Islet precursor cell (in vitro differentiated cells): ENCODE measurements at regions not wholly inside any gene's neighbourhood (a gene's known extent, or its start where the extent isn't known, plus 50 kb on each side); places are given as distances from the start of the nearest gene placed in this dataset.
"Not testable (repeated sequence)": the region's sequence is repeated elsewhere in the genome, so short reads cannot be mapped to it uniquely, and the experiment has no call there.

Experiments
- DNase-seq: peaks from one replicate; pipeline ENCODE4 v3.0.0-alpha.2; 2018

DNA sequence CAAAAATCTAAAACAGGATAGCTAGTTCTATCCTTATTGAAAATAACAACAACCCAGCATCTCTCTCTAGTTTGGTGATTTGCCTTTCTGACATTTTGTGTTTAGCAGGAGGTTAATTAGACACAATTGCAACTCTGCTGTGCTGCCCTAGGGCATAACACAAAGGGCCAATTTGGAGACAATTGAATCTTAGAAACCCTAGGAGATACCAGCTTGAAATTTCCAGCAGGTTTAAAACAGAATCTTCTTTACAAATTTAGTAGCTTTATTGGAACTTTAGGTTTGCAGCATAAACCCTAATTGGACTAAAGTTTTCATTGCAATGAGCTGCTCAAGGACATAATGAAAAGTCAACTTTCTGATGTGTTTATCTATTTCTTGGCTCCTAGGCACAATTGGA is 166.7 kb upstream of the FER start:
- DNase-seq, result no peak

DNA sequence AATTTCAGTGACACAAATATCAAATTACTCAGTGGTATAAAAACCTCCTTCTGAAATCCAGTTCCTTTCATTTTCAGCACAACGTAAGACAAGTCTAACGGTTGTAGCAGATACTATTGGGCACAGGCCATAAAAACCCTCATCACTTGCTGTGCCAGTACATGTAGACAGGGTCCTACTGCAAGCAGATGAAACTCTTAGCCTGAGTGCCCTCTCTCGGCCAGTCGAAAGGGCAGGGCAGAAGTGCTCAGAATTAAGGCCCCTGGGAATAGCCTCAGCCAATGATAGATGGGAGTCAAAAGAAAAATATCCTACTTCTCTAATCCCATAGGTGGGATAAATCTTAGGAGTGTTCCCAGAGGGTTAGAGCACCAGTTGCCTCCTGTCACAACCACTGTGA is 168.5 kb upstream of the FER start:
- no peak for DNase-seq

GRCh38 chr5:108578791-108579190 is 168.9 kb upstream of the FER start:
- DNase-seq, result no peak

GRCh38 chr5:108567429-108567828 is 180.3 kb upstream of the FER start:
- DNase-seq, result no peak

GRCh38 chr5:108564441-108564840 is 182.5 kb upstream of the FBXL17 start:
- no peak for DNase-seq

GRCh38 chr5:108562205-108562454 is 180.2 kb upstream of the FBXL17 start:
- DNase-seq, result no peak

GRCh38 chr5:108561416-108562204 is 179.7 kb upstream of the FBXL17 start:
- no peak for DNase-seq

GRCh38 chr5:108560581-108560980 is 178.7 kb upstream of the FBXL17 start:
- no peak for DNase-seq

GRCh38 chr5:108560166-108560565 is 178.3 kb upstream of the FBXL17 start:
- no peak for DNase-seq

GRCh38 chr5:108558840-108559239 is 176.9 kb upstream of the FBXL17 start:
- DNase-seq, result not testable (repeated sequence)

DNA sequence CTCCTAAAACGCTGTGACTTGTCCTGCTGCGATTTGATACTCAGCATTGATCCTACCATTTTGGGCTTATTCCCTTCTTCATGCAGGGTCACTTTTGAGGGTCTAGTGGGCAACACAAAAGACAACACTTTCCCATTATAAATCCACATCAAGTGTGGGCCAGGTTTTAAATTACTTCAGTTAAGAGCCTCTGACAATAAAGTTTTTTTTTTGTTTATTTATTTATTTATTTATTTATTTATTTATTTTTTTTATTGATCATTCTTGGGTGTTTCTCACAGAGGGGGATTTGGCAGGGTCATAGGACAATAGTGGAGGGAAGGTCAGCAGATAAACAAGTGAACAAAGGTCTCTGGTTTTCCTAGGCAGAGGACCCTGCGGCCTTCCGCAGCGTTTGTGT is 176.2 kb upstream of the FBXL17 start:
- DNase-seq, result not testable (repeated sequence)

DNA sequence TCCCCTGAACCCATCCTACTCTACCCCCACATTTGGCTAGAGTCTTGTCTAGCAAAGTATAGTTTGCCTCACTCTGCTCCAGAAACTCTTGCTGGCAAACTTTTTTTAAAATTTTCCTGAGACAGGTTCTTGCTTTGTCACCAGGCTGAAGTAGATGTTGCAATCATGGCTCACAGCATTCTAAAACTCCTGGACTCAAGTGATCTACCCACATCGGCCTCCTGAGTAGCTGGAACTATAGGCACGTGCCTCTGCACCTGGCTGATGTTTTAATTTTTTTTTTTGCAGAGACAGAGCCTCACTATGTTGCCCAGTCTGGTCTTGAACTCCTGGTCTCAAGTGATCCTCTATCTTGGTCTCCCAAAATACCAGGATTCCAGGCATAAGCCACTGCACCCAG is 175.8 kb upstream of the FBXL17 start:
- DNase-seq, result no peak

GRCh38 chr5:108556441-108557145 is 174.7 kb upstream of the FBXL17 start:
- no peak for DNase-seq

DNA sequence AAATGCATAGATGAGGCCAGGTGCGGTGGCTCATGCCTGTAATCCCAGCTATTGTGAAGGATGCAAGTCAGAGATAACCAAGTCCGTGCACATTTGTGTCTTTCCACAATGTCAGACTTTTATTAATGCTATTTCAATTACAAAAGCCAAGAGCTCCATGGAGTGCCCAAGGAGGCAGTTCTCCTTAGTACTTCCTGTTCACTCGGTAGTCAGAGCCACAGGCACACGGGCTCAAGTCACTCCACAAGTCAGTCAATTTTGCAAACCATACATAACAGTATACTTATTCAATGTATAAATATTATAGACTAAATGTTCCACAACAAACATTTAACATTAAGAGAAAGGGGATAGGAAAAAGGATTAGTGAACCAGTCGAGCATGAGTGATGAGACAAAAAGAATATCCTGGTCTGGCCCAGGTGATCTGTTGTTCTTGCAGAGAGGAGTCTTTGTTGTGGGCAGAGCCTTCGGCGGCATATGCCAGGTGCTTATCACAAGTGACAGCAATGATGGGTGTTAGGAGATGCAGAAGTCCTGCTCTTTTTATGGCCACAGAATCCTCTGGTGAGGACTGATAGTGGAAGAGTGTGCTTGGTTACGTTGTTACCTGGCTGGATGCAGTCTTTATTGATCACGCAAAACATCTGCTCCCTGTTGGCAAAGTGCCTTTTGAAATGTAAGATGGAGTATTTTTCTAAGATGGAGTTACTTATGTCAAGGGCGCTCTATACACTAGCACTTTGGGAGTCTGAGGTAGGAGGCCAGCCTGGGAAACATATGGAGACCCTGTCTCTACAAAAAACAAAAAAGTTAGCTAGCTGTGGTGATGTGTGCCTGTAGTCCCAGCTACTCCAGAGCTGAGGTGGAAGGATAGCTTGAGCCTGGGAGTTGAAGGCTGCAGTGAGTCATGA is 167.0 kb upstream of the FBXL17 start:
- no peak for DNase-seq

DNA sequence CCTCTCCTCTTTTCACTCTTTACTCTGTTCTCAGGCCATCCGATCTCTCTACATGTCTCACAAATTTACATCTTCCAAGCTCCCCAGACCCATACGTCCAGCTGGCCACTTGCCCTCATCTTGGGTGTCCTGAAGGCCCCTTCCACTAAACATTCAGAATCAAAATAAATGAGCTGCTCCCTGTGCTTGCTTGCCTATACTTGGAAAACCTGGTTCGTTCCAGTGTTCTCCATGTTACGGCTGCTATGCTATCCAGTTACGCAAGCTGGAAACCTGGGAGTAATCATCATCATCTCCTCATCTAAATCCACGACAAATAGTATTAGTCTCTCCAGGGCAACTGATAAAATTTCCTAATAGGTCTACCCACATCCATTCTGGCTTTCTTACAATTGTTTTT is 165.0 kb upstream of the FBXL17 start:
- no peak for DNase-seq

DNA sequence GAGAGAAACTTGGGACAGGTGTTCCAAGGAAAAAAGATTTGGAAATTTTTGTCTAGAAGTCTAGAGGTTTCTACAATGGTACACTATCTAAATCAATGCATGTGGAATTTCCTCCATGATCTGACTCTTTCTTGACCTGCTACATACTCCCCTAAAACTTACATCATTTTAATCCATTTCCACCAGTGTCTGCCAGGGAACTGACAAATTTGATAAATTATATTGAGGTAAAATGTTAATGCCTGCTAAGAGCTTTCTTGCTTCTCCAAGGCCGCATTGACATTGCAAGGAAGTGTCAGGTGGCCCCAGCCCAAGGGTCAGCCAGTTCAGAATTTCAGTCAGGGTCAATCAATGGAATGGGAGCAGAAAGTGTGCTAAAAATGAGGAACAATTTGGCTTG is 163.4 kb upstream of the FBXL17 start:
- no peak for DNase-seq

GRCh38 chr5:108543486-108543885 is 161.6 kb upstream of the FBXL17 start:
- no peak for DNase-seq

- no peak for DNase-seq
Observed at GRCh38 chr5:108541836-108542235, 159.9 kb upstream of the FBXL17 start.

DNA sequence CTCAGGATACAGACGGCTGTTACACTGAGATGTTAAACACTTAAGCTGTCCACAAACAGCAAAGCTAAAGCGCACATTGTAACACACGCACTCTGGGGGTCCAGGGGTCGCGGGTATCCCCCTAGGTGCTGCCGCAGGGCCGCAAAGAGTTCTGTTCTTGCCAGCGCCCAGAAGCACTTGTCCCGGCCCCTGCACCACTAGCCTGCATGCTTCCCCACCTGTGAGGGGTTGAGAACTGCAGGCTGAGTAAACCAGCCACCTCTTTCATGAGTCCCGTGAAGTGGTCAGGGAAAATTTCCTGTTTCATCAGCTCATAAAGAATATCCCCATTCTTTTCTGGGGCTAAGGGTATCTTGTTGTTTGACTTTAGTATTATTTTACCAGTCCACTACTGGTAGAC is 154.4 kb upstream of the FBXL17 start:
- DNase-seq, result no peak

DNA sequence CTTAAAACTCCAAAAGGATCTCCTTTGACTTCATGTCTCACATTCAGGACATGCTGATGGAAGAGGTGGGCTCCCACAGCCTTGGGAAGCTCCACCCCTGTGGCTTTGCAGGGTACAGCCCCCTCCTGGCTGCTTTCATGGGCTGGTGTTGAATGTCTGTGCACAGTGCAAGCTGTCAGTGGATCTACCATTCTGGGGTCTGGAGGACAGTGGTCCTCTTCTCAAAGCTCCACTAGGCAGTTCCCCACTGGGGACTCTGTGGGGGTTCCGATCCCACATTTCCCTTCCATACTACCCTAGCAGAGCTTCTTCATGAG is 150.2 kb upstream of the FBXL17 start:
- DNase-seq, result not testable (repeated sequence)

GRCh38 chr5:108531367-108532128 is 149.7 kb upstream of the FBXL17 start:
- DNase-seq, result no peak

- DNase-seq, result no peak
Observed at GRCh38 chr5:108530706-108531105, 148.8 kb upstream of the FBXL17 start.

GRCh38 chr5:108529381-108529780 is 147.5 kb upstream of the FBXL17 start:
- no peak for DNase-seq
